Activated naive CD4-positive, alpha-beta T cell treated with anti-CD3 and anti-CD28 coated beads for 36 hours (primary cell): ENCODE measurements at regions not wholly inside any gene's neighbourhood (a gene's known extent, or its start where the extent isn't known, plus 50 kb on each side); places are given as distances from the start of the nearest gene placed in this dataset.

Experiments used
- CTCF ChIA-PET: fragments of 350-600 bp; sonication (Branson Sonifier 250); formaldehyde crosslinking; loops from one replicate; lab custom pipeline; 2021; ENCODE audit warnings: antibody characterized with exemption; lab: Charles Lee
- DNase-seq: peaks from one replicate; pipeline ENCODE4 v3.0.0-alpha.2; 2020
- H3K27ac Mint-ChIP-seq: one replicate; pipeline ENCODE4 v1.8.0; 2021; ENCODE audit warnings: mild to moderate bottlenecking, mixed read lengths
- H3K27me3 Mint-ChIP-seq: one replicate; pipeline ENCODE4 v1.8.0; 2021; ENCODE audit warnings: low read depth, mixed read lengths
- H3K36me3 Mint-ChIP-seq: one replicate; pipeline ENCODE4 v1.8.0; 2021; ENCODE audit warnings: low read depth, mixed read lengths
- H3K4me1 Mint-ChIP-seq: one replicate; pipeline ENCODE4 v1.8.0; 2021; ENCODE audit warnings: low read depth, mixed read lengths
- H3K4me3 Mint-ChIP-seq: one replicate; pipeline ENCODE4 v1.8.0; 2021; ENCODE audit warnings: mild to moderate bottlenecking, moderate library complexity, mixed read lengths
- H3K9me3 Mint-ChIP-seq: one replicate; pipeline ENCODE4 v1.8.0; 2021; ENCODE audit warnings: mixed read lengths
- intact Hi-C: fragments of 100-400 bp; cut with micrococcal nuclease; formaldehyde crosslinking; loops from one replicate; pipeline ENCODE4 v1.15.1; 2023

- H3K36me3 Mint-ChIP-seq = no peaks in the 10 kb centered on the region
- intact Hi-C loops = loop anchor here (5.0 kb wide), 1 partner anchor 208 kb away; the partner anchor contains the start of gene RGMA
- H3K27me3 Mint-ChIP-seq = peaks cover under 1% of the 10 kb centered on the region
These were observed 205.9 kb upstream of the RGMA start for GRCh38 chr15:93294896-93295295.

GRCh38 chr15:93294066-93294465, 205.1 kb upstream of the RGMA start:
- H3K4me1 Mint-ChIP-seq = no peaks in the 10 kb centered on the region
- H3K27ac Mint-ChIP-seq = no peak overlapping the region
- no peak overlapping the region for H3K4me3 Mint-ChIP-seq
- H3K36me3 Mint-ChIP-seq = no peaks in the 10 kb centered on the region
- peaks cover 5% of the 10 kb centered on the region for H3K27me3 Mint-ChIP-seq
- CTCF ChIA-PET = interaction anchor here (1.2 kb wide), 1 partner anchor 206 kb away, joined by 4 read pairs; no protein-coding TSS in a partner anchor
- DNase-seq = no peak
- H3K9me3 Mint-ChIP-seq = no peaks in the 10 kb centered on the region
- intact Hi-C loops = loop anchor here (5.0 kb wide), 1 partner anchor 207 kb away; the partner anchor contains the start of gene RGMA

More at GRCh38 chr15:93294896-93295295, 205.9 kb upstream of the RGMA start:
- no peaks in the 10 kb centered on the region for H3K9me3 Mint-ChIP-seq
- no peaks in the 10 kb centered on the region for H3K4me1 Mint-ChIP-seq
- H3K4me3 Mint-ChIP-seq = no peak overlapping the region
- H3K27ac Mint-ChIP-seq = no peak overlapping the region
- CTCF ChIA-PET = interaction anchor here (0.6 to 1.2 kb wide), 2 partner anchors 207 to 308 kb away, joined by 3 to 4 read pairs; no protein-coding TSS in a partner anchor
- DNase-seq = no peak

- H3K27ac Mint-ChIP-seq = no peak overlapping the region
- peaks cover 9% of the 10 kb centered on the region for H3K27me3 Mint-ChIP-seq
- CTCF ChIA-PET = no interaction called here
- no peak overlapping the region for H3K4me3 Mint-ChIP-seq
- DNase-seq = no peak
- intact Hi-C loops = loop anchor here (5.0 kb wide), 1 partner anchor 204 kb away; the partner anchor contains the start of gene RGMA
- H3K36me3 Mint-ChIP-seq = no peaks in the 10 kb centered on the region
- H3K4me1 Mint-ChIP-seq = no peaks in the 10 kb centered on the region
- H3K9me3 Mint-ChIP-seq = no peaks in the 10 kb centered on the region
These were observed 202.4 kb upstream of the RGMA start for GRCh38 chr15:93291380-93291779.

GRCh38 chr15:93290618-93290946, 201.6 kb upstream of the RGMA start:
- H3K27me3 Mint-ChIP-seq = peaks cover 11% of the 10 kb centered on the region
- intact Hi-C loops = loop anchor here (5.0 kb wide), 1 partner anchor 203 kb away; the partner anchor contains the start of gene RGMA
- no peak overlapping the region for H3K4me3 Mint-ChIP-seq
- CTCF ChIA-PET = no interaction called here
- no peaks in the 10 kb centered on the region for H3K4me1 Mint-ChIP-seq
- H3K9me3 Mint-ChIP-seq = no peaks in the 10 kb centered on the region
- H3K36me3 Mint-ChIP-seq = no peaks in the 10 kb centered on the region
- no peak overlapping the region for H3K27ac Mint-ChIP-seq
- no peak for DNase-seq

- CTCF ChIA-PET = no interaction called here
- peaks cover 11% of the 10 kb centered on the region for H3K27me3 Mint-ChIP-seq
These were observed 201.1 kb upstream of the RGMA start for GRCh38 chr15:93289941-93290617.

GRCh38 chr15:93288728-93289294, 199.8 kb upstream of the RGMA start:
- intact Hi-C loops = no loop called here
- Mint-ChIP-seq H3K36me3 (no peaks in the 10 kb centered on the region), H3K4me1 (no peaks in the 10 kb centered on the region), H3K27me3 (peaks cover 14% of the 10 kb centered on the region), H3K9me3 (no peaks in the 10 kb centered on the region), H3K27ac (no peak overlapping the region), H3K4me3 (no peak overlapping the region)
- CTCF ChIA-PET = no interaction called here
- DNase-seq = no peak

More at GRCh38 chr15:93289941-93290617, 201.1 kb upstream of the RGMA start:
- Mint-ChIP-seq H3K4me3 (no peak overlapping the region), H3K4me1 (no peaks in the 10 kb centered on the region), H3K9me3 (no peaks in the 10 kb centered on the region), H3K27ac (no peak overlapping the region), H3K36me3 (no peaks in the 10 kb centered on the region)
- intact Hi-C loops = loop anchor here (5.0 kb wide), 1 partner anchor 203 kb away; the partner anchor contains the start of gene RGMA
- DNase-seq = no peak

- H3K27ac Mint-ChIP-seq = no peak overlapping the region
- DNase-seq = no peak
- peaks cover 14% of the 10 kb centered on the region for H3K27me3 Mint-ChIP-seq
- intact Hi-C loops = no loop called here
- H3K9me3 Mint-ChIP-seq = no peaks in the 10 kb centered on the region
- CTCF ChIA-PET = interaction anchor here (1.1 kb wide), 1 partner anchor 198 kb away, joined by 3 read pairs; no protein-coding TSS in a partner anchor
- no peak overlapping the region for H3K4me3 Mint-ChIP-seq
- no peaks in the 10 kb centered on the region for H3K4me1 Mint-ChIP-seq
- H3K36me3 Mint-ChIP-seq = no peaks in the 10 kb centered on the region
These were observed 197.4 kb upstream of the RGMA start for GRCh38 chr15:93286446-93286845.

GRCh38 chr15:93283854-93284253, 194.8 kb upstream of the RGMA start:
- peaks cover 11% of the 10 kb centered on the region for H3K27me3 Mint-ChIP-seq
- DNase-seq = no peak
- no peaks in the 10 kb centered on the region for H3K4me1 Mint-ChIP-seq
- CTCF ChIA-PET = no interaction called here
- intact Hi-C loops = no loop called here
- H3K36me3 Mint-ChIP-seq = no peaks in the 10 kb centered on the region
- no peak overlapping the region for H3K4me3 Mint-ChIP-seq
- no peaks in the 10 kb centered on the region for H3K9me3 Mint-ChIP-seq
- no peak overlapping the region for H3K27ac Mint-ChIP-seq

- no peak for DNase-seq
- Mint-ChIP-seq H3K4me1 (no peaks in the 10 kb centered on the region), H3K27me3 (peaks cover 11% of the 10 kb centered on the region), H3K36me3 (no peaks in the 10 kb centered on the region), H3K27ac (no peak overlapping the region), H3K4me3 (no peak overlapping the region), H3K9me3 (no peaks in the 10 kb centered on the region)
- CTCF ChIA-PET = no interaction called here
- intact Hi-C loops = no loop called here
These were observed 193.8 kb upstream of the RGMA start for GRCh38 chr15:93282808-93283207.

- Mint-ChIP-seq H3K4me3 (no peak overlapping the region), H3K27ac (no peak overlapping the region), H3K9me3 (no peaks in the 10 kb centered on the region), H3K4me1 (no peaks in the 10 kb centered on the region), H3K36me3 (no peaks in the 10 kb centered on the region), H3K27me3 (peaks cover 2% of the 10 kb centered on the region)
- DNase-seq = no peak
- CTCF ChIA-PET = interaction anchor here (0.7 kb wide), 1 partner anchor 87 kb away, joined by 5 read pairs; no protein-coding TSS in a partner anchor
- intact Hi-C loops = no loop called here
These were observed 189.8 kb upstream of the RGMA start for GRCh38 chr15:93278783-93279182.

GRCh38 chr15:93278006-93278405, 189.0 kb upstream of the RGMA start:
- no peak overlapping the region for H3K27ac Mint-ChIP-seq

GRCh38 chr15:93274257-93274656, 185.2 kb upstream of the RGMA start:
- H3K27me3 Mint-ChIP-seq = no peaks in the 10 kb centered on the region
- DNase-seq = no peak
- CTCF ChIA-PET = no interaction called here
- no peaks in the 10 kb centered on the region for H3K4me1 Mint-ChIP-seq
- no peak overlapping the region for H3K27ac Mint-ChIP-seq
- intact Hi-C loops = no loop called here
- H3K9me3 Mint-ChIP-seq = no peaks in the 10 kb centered on the region
- H3K36me3 Mint-ChIP-seq = no peaks in the 10 kb centered on the region
- no peak overlapping the region for H3K4me3 Mint-ChIP-seq

More at GRCh38 chr15:93278006-93278405, 189.0 kb upstream of the RGMA start:
- CTCF ChIA-PET = no interaction called here
- Mint-ChIP-seq H3K4me1 (no peaks in the 10 kb centered on the region), H3K9me3 (no peaks in the 10 kb centered on the region), H3K27me3 (peaks cover 2% of the 10 kb centered on the region), H3K4me3 (no peak overlapping the region), H3K36me3 (no peaks in the 10 kb centered on the region)
- intact Hi-C loops = no loop called here
- no peak for DNase-seq

GRCh38 chr15:93271871-93272270, 182.9 kb upstream of the RGMA start:
- CTCF ChIA-PET = no interaction called here
- Mint-ChIP-seq H3K27ac (no peak overlapping the region), H3K4me3 (no peak overlapping the region), H3K27me3 (no peaks in the 10 kb centered on the region), H3K36me3 (no peaks in the 10 kb centered on the region), H3K4me1 (no peaks in the 10 kb centered on the region), H3K9me3 (no peaks in the 10 kb centered on the region)
- no peak for DNase-seq
- intact Hi-C loops = no loop called here
